HG03432 (cell line): ENCODE measurements at regions not wholly inside any gene's neighbourhood (a gene's known extent, or its start where the extent isn't known, plus 50 kb on each side); places are given as distances from the start of the nearest gene placed in this dataset.
"Not testable (repeated sequence)": the region's sequence is repeated elsewhere in the genome, so short reads cannot be mapped to it uniquely, and the experiment has no call there.

Experiments
- ATAC-seq: cut with Tn5 transposase; IDR thresholded peaks from one replicate; pipeline ENCODE4 v1.9.1; 2021; ENCODE audit warnings: mild to moderate bottlenecking, moderate library complexity; ENCODE audit not compliant: unreplicated experiment

DNA sequence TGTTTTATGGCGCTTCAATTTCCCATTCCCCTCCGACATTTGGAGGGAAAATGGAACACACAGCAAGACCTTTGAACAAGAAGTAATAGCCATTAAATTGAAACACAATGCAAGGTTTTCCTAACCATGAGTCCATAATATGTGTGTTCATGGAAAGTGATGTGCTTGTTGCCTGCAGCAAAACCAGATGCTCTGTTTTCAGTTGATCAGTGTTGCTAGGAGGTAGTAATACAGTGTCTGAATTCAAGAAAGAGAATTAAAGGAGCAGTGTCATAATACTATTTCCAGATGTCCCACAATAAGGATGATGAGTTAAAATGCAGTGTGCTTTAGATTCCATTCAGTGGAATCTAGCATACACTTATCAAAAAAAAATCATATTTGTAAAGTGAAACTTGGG is 637.4 kb upstream of the API5 start:
- no peak for ATAC-seq

DNA sequence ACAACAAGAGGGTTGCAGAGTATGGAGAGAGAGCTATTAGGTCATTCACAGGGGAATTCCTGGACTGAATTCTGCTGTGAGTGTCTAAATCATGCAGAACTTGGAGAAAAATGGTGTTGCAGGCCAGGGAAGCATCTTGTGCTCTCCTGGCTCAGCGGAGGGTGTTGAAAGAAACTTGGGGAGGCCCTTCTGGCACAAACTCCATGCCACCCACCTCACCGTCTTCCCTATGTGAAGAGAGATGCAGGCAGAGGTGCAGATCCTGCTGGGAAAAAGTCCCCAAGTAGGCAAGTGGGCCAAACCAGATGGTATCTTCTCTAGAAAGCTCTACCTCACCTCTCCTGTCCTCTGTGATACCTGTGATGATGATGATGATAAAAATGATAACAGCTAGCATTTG is 604.3 kb upstream of the API5 start:
- no peak for ATAC-seq

DNA sequence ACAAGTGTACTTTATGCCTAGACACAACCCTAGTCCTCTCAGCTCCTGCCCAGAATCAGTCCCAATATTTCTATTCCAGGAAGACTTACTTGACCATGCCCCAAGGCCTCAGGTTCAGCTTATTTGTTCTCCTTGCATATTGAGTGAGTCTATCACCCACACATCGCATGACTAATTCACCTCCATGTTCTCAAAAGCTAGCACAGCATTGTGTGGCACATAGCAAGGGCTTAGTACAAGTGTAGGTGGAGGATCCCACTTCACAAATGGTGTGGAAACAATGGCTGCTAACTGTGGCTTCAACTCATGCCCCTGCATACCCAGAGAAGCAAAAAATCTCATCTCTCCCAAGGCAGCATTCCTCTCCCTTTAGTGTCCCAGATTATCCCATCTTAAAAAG is 602.6 kb upstream of the API5 start:
- no peak for ATAC-seq

DNA sequence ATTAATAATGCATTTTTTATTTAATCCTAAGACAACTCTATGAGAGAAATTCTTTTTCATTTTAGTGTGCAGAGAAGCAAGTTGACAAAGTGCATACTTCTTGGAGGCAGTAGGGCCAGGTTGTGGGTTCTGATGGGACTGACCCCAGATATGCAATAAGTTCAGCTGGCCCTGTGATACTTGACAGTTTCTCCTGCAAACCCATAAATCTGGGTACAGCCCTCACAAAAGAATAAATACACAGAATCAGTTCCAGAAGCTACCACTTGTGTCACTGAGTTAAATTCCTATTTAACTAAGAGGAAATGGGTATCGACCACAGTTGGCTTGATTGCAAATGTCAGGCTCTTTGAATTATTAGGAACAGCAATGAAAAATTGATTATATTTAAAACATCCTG is 598.5 kb upstream of the API5 start:
- no peak for ATAC-seq

DNA sequence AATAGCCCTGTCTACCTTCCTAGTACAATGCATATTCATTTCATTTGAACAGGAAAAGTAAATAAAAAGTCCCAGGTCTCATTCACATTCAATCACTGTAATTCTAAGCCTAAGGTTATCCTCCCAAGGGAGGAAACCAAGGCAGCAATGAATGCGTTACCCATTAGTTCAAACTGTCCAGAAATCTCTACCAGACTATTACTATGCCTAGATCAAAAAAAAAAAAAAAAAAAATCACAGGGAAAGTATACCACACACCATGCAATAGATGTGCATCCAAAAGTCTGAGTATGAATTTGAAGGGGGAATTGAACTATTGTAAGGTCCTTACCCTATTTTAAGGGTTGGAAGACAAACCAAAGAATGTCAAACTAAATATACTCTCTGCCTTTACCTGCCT is 598.0 kb upstream of the API5 start:
- no peak for ATAC-seq

DNA sequence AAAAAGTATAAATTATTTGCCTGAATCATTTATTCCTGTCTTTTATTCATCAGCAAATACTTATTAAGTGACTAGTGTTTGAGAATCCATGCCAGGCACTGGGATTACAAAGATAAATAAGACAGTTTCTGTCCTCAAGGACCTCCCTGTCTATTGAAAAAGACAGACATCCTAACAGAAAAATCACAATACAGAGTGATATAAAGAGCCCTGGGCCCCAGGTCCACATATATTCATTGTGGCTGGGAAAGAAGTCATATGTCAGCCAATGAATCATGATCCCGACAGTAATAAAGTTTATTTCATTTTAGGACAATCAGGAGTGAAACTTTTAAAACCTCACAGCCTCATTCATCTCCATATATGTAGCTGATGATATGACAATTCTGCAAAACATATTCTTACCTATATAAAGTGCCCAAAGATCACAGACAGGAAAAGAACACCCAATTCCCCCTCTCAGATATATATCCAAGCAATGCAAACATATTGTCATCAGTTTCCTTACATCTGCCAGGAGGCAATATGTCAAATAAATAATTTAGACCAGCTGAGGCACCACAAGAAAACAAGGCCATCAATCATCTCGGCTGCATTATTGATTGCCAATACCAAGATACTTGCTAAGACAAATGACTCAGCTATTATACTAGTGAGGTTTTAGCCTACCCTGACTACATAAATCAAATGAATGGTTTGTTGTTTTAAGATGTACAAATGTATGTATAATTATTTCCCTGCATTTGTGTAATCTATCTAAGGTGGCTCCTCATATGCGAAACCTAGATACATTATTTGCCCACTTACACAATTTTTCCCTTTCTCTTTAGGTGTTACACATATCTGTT is 590.9 kb upstream of the API5 start:
- ATAC-seq = no peak

DNA sequence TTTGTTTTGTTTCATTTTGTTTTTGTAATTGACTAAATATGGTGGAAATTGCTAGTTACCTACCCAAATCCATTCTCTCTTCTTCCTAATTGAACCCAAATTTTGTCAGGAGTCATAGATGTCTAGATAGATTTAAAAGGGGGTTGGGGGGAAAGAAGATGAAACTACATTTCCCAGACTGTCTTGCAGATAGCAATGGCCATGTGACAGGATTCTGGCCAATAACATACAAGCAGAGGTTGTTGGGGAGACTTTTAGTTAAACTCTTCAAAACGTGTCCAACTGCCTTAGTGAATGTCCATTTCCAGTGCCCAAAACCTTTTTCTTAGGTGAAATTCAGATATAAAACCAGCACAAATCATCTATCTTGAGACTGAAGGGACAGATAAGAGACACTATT is 583.9 kb upstream of the API5 start:
- no peak for ATAC-seq

DNA sequence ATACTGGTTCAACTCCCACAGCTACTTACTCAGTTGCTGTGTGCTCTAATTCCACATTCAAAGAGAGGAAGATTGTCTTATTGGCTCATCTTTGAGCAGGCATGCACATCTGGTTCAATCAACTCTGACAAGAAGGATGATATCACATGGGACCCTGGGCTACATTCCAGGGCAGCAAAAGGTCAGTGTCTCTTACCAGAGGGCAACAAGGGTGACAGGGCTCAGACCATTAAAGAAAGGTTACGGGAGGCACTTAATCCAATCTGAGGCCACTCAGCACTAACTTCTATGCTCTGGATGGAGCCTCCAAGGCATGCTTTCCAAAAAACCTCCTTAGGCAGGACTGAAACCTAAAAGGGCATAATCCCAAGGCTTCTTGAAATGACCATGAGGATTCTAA is 549.4 kb upstream of the API5 start:
- no peak for ATAC-seq

DNA sequence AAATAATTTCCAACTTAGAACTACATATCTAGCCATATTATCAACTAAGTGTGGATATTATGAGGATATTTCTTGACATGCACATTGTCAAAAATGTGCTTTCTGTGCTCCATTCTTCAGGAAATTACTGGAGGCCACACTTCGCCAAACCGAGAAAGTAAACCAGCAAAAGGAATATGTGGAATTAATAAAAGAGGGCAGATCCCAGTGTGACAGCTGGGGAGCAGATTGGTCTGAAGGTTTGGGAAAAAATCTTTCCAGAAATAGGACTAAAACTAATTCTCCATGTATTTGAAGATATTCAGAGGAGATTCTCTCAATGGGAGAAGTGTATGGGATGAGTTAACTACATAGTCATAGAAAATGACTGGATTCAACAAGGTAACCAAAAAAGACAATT is 546.9 kb upstream of the API5 start:
- ATAC-seq = no peak

DNA sequence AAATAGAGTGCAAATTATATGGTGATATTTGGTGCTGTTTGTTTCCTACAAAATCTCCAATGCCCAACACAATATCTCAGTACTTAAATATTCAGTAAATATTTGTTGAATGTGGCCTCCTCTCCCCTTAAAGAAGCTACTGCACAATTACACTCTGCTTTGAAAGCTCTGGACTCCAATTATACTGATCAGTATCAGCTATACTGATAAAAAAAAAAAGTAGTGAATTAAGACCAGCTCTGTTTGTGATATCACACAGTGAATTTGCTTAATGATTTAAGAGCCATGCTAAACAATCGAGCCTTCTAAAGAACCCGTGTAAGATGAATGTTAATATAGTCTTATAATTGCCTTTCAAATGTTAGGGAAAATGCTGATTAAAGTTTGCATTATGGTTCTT is 543.2 kb upstream of the API5 start:
- ATAC-seq = no peak

DNA sequence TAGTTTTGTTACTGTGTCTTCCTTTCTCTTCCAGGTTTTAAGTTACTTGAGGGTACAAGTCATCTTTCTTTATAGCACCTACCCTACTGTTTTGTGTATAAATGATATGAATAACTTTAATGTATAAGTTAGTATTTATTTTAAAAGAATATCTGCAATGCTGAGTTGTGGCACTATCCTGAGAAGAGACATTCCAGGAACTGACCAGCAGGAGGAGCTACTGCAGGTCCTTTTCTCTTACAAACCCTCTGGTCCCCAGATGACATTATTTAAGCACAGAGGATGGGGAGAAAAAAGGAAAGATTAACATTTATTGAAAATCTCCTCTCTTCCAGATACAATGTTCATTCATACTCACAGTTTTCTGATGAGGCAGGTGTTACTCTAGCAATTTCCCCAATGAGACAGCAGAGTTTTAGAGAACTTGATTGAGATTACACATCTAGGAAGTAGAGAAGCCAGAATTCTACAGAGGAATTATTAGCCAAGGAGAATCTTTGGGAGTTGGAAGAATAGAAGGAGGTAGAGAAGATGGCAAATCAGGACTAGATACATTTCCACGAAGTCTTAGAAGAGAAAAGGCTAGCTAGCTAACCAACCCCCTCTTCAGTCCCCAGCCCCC is 541.2 kb upstream of the API5 start:
- peak; percentile 71 for ATAC-seq

DNA sequence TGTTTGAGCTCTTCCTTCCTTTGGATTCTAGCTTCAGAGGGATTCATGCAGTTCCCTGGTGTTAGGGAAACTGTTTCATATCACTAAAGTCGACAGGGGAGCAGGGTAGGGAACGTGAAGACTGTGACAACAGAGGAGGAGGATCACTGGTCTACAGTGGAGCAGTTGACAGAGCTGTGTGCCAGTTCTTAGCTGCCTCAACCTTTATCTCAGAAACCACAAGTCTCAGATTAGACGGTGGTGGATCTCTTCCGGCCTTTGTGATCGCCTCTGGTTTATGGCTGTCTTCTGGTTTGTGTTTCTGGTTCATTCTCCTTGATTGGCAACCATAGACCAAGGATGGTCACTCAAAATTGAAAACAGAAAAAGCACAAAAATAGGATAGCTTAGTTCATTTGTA is 538.9 kb upstream of the API5 start:
- ATAC-seq = no peak

DNA sequence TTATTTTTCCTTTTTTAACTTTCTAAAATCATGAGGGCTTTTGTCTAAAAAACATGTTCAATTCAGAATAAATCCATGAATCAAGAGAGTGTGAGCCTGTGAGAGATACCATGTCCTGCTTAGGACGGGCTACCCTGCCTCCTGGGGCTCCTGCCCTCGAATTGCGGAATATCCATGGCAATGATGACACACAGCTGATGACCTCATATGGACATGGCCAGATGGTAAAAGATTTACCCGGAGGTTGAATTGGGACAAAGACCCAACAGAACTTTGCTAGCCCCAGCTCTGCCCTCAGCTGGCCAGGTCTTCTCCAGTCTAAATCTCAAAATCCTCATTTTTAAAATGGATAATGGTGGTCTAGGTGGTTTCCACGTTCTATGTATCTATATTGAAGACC is 538.1 kb upstream of the API5 start:
- no peak for ATAC-seq

DNA sequence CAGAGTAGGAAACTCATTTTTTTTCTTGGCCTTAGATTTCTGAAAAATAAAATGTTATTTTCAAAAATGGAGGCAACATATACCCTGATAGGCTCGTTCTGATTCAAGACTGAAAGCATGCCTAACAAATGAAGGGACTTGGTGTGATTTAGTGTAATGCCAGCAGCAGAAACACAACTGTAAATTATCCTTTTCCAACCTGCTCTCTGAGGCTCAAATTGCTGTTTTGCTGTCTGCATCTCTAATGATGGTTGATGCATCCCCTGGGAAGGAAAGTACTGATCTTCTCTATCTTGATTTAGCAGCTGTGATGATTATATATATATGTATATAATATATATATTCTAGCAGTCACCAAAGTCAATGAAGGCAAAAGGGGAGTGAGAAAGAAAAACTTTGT is 537.2 kb upstream of the API5 start:
- no peak for ATAC-seq

DNA sequence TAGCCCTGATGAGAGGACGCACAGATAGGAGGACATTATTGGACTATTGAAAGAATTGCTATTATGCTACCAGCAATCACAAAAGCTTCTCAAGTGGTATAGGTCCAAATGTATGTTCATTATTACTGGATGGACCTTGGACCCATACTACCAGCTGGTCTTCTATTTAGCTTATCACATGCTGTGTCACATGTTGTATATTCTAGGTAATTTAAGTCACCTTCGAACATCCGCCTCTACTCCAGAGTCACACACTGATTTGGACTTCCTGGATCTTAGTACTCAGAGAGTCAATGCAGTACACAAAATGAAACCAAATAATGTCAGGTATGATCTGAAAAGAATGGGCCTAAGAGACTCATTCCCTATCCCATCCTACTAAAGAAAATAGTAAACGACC is 534.0 kb upstream of the API5 start:
- no peak for ATAC-seq

DNA sequence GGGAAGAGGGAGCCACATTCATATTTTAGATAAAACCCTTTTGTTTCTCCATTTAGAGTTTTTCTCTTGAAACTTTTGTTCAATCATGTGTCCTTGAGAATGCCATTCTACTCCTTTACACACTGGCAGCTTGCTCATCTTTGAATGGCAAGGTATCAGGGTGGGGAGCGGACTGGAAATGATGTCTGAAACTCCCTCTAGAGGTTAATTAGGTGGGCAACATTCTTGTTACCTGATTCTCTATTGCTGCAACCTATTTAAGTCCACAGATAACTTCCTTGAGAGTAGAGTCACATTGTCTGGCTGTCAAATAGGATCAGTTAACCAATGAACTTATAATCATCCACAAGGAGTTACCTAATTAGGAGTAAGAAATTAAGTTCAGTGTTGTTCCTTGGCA is 533.6 kb upstream of the API5 start:
- no peak for ATAC-seq

DNA sequence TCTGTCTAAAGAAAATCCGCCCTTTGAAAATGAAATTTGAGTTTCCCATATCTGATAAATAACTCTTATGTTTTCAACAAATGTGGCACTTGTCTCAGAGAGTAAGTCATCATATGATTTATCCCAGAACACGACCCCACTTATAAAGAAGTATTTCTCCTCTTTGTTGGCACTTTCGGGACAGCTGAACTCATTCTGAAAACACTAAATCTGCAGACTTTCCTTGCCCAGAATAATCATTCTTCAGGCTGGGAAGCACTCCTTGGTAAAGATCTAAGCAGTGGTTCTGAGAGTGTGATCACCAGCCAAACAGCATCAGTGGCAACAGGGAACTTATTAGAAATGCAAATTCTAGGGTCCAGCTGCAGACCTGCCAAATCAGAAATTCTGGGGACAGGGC is 532.2 kb upstream of the API5 start:
- ATAC-seq = no peak

DNA sequence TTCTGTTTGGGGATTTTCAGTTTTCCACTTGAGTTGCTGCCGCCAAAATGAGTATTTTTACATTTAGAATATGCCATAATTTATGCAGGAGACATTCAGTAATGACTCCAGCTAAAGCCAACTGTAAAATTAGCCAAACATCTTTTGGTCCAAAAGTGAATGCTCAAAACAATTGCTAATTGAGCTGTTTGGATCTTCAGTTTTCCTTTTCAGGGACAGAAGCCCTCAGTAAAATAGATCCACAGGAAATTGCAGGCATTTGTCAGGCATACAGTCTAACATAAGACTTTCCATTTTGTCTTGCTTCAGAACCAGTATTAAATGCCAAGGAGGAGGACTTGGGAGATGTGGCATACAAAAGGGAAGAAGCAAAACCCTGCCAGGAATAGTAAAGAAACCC is 524.8 kb upstream of the API5 start:
- ATAC-seq = no peak

DNA sequence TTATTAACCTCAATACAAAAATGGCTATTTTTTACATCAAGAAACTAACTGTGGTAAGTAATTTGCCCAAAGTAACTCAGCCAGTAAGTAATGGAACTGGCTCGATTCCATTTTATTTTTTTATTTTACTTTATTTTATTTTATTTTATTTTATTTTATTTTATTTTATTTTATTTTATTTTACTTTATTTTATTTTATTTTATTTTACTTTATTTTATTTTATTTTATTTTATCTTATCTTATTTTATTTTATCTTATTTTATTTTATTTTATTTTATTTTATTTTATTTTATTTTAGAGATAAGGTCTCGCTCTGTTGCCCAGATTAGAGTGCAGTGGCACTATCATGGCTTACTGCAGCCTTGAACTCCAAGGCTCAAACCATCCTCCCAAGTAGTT is 516.3 kb upstream of the API5 start:
- not testable (repeated sequence) for ATAC-seq

DNA sequence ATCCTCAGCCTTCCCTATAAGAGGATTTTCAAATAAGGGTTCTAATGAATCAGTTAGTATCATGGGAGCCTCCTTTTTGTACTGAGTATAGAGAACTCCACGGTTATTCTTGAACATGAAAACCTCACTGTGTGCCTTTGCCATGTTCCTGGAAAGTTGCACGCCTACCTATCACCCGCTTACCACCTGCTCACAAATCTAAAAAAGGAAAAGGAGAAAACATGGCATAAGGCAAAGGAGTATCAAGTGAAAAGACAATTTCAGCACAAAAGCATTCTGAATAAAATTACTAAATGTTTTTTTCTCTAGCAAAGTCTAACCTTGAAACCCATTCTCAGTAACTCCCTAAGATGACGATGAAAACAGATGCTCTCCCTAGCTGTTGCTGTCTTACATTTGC is 511.8 kb upstream of the API5 start:
- no peak for ATAC-seq

DNA sequence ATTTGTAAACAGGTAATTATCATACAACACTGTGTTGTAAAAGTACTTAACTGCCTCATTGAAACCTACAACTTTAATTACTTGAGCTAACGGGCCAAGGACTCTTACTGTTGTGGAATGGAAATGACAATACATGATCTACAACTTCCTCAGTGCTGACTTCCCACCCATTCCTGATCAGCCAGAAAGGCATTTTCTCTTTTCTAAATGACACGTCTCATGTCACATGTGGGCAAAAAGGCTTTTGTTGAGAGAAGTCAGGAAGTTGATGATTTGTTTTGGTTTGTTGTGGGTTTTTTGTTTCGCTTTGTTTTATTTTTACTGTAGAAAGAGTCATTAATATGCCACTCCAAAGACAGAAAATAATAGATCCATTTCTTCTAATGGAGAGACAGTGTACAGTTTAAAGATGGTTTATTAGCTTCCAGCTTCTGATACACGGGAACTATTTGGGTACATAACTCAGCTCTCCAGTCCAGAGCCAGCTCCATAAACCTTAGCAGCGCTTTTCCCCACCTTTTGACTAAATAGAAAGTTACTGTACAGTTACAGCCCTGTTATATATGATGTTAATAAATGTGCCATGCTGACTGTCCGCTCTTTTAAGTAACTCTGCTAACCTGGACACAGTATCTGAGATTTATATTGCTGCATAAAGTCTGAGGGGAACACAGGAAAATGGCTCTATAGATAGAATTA is 509.4 kb upstream of the API5 start:
- peak; percentile 67 for ATAC-seq

DNA sequence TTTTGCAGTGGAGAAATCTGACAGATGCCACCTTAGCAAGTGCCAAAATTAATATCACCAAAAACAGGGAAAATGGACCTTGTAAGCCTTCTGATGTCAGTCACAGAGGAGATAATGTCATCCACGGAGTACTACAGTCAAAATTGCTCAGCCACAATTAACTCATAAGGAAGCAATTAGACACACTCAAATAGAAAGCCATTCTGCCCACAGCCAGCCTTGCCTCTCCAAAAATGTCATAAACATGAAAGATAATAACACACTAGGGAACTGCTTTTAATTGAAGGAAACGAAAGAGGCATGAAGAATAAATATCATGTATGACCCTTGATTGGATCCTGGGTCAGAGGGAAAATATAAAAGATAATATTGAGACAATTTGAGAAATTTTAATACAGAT is 505.6 kb upstream of the API5 start:
- no peak for ATAC-seq
